ENCODE measurements at regions not wholly inside any gene's neighbourhood (a gene's known extent, or its start where the extent isn't known, plus 50 kb on each side); places are given as distances from the start of the nearest gene placed in this dataset.

GRCh38 chr16:50455288-50455845 lies 86.6 kb upstream of the BRD7 start:
- peaks cover 46 to 63% of the 10 kb centered on the region in 2 experiments for H3K4me1 Mint-ChIP-seq
- no peaks in the 10 kb centered on the region for H4K20me1 ChIP-seq (ENCODE audit: control insufficient read depth, insufficient read depth, insufficient read length)
- H4K8ac ChIP-seq (replicated peaks; ENCODE audit: insufficient read length, low read depth, low read length): no peak overlapping the region
- no peaks in the 10 kb centered on the region for H3K79me2 ChIP-seq (ENCODE audit: insufficient read depth, low read length)
- no peak overlapping the region for H2AK5ac ChIP-seq (ENCODE audit: insufficient read length, low read length)
- no peak overlapping the region for H2BK5ac ChIP-seq (ENCODE audit: insufficient read length, low read length)
- no peaks in the 10 kb centered on the region for H3K27me3 ChIP-seq (ENCODE audit: insufficient read depth, low read length)
- no peak overlapping the region for H2BK15ac ChIP-seq (ENCODE audit: low read depth, low read length)
- no peak overlapping the region for H2BK12ac ChIP-seq (ENCODE audit: insufficient read length, low read depth, low read length)
- H2AFZ ChIP-seq (ENCODE audit: low read length): no peak overlapping the region
- H3K9me3 Mint-ChIP-seq: no peaks in the 10 kb centered on the region; a peak in 1 of 5 replicates
- no peak overlapping the region for H3T11ph ChIP-seq (ENCODE audit: low read length)
- TF ChIP-seq, protein P1, sequence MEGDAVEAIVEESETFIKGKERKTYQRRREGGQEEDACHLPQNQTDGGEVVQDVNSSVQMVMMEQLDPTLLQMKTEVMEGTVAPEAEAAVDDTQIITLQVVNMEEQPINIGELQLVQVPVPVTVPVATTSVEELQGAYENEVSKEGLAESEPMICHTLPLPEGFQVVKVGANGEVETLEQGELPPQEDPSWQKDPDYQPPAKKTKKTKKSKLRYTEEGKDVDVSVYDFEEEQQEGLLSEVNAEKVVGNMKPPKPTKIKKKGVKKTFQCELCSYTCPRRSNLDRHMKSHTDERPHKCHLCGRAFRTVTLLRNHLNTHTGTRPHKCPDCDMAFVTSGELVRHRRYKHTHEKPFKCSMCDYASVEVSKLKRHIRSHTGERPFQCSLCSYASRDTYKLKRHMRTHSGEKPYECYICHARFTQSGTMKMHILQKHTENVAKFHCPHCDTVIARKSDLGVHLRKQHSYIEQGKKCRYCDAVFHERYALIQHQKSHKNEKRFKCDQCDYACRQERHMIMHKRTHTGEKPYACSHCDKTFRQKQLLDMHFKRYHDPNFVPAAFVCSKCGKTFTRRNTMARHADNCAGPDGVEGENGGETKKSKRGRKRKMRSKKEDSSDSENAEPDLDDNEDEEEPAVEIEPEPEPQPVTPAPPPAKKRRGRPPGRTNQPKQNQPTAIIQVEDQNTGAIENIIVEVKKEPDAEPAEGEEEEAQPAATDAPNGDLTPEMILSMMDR (conservative IDR thresholded peaks at IDR 0.05): no peak
- H3K9ac ChIP-seq (ENCODE audit: extremely low read depth, insufficient read length, low read length): no peak overlapping the region
- H3K23ac ChIP-seq (ENCODE audit: insufficient read length, low read depth, low read length): no peak overlapping the region
- H3K56ac ChIP-seq (ENCODE audit: insufficient read length, low read depth, low read length): no peak overlapping the region
- no peak overlapping the region for H2BK20ac ChIP-seq (ENCODE audit: low read depth, low read length, poor library complexity, severe bottlenecking)
- H3K14ac ChIP-seq (ENCODE audit: insufficient read depth, low read length): no peak overlapping the region
- H3K79me1 ChIP-seq (ENCODE audit: insufficient read depth, low read depth, low read length, poor library complexity, severe bottlenecking): no peaks in the 10 kb centered on the region
- H4K91ac ChIP-seq (ENCODE audit: insufficient read length, low read depth, low read length): no peak overlapping the region
- H3K23me2 ChIP-seq (ENCODE audit: insufficient read length, low read depth, low read length, poor library complexity, severe bottlenecking): no peaks in the 10 kb centered on the region
- H3K4me2 ChIP-seq (ENCODE audit: insufficient read depth, insufficient read length, low read length): no peak overlapping the region
- DNase-seq: no peak
- H3K4ac ChIP-seq (ENCODE audit: low read depth, low read length): no peak overlapping the region
- H3K27ac ChIP-seq (ENCODE audit: insufficient read length, low read depth, low read length): no peak overlapping the region
- H3K27ac Mint-ChIP-seq: no peak overlapping the region
- H3K36me3 Mint-ChIP-seq (ENCODE audit: insufficient read depth in 1 of 3, low read depth in 3 of 3): no peaks in the 10 kb centered on the region
- peaks cover 14% of the 10 kb centered on the region for H3K4me1 ChIP-seq (ENCODE audit: insufficient read depth, low read length)
- H3K9me3 ChIP-seq (ENCODE audit: control insufficient read depth, low read depth, low read length): no peaks in the 10 kb centered on the region
- no peak overlapping the region for H4K5ac ChIP-seq (ENCODE audit: insufficient read length, low read depth, low read length)
- no peak overlapping the region for H2BK120ac ChIP-seq (ENCODE audit: low read depth, low read length, poor library complexity, severe bottlenecking)
- H3K27me3 Mint-ChIP-seq (ENCODE audit: low read depth): peaks cover 12% of the 10 kb centered on the region
- WGBS (ENCODE audit: extremely low coverage, insufficient read length, low lambda C conversion rate): no CpG with 5 or more reads among the region's 7 CpGs
- no peak overlapping the region for H3K4me3 Mint-ChIP-seq
- H3K18ac ChIP-seq (ENCODE audit: insufficient read length, low read depth, low read length): no peak overlapping the region

All from H9 (cell line).